B cell (primary cell): ENCODE measurements at regions not wholly inside any gene's neighbourhood (a gene's known extent, or its start where the extent isn't known, plus 50 kb on each side); places are given as distances from the start of the nearest gene placed in this dataset.

Experiments
- ATAC-seq: fragments of 200-7000 bp; cut with Tn5 transposase; one replicate; pipeline ENCODE4 v1.10.0; 2021; ENCODE audit warnings: low read depth, mild to moderate bottlenecking, moderate number of reproducible peaks, moderate library complexity
- CTCF ChIA-PET: fragments of 350-600 bp; sonication (Branson Sonifier 250); formaldehyde crosslinking; loops from one replicate; lab custom pipeline; 2021; ENCODE audit warnings: antibody characterized with exemption, inconsistent platforms; lab: Charles Lee
- POLR2A ChIA-PET: fragments of 350-600 bp; sonication (Branson Sonifier 250); formaldehyde crosslinking; loops from one replicate; lab custom pipeline; 2021; ENCODE audit warnings: antibody characterized with exemption; lab: Charles Lee
- DNase-seq: peaks from one replicate; pipeline ENCODE4 v3.0.0; 2013
- H2AFZ ChIP-seq: 2 replicates; pipeline ENCODE4 v1.6.1; 2012; ENCODE audit warnings: mild to moderate bottlenecking, low read depth, low read length; ENCODE audit not compliant: insufficient read depth, poor library complexity, severe bottlenecking
- H3K27ac ChIP-seq, 2 donors: 1 replicate in 1 of 2; 2 replicates in 1 of 2; pipeline ENCODE4 v1.5.1; 2012 to 2013; ENCODE audit warnings: low read length in 2 of 2, mild to moderate bottlenecking in 2 of 2, moderate library complexity in 1 of 2
- H3K27me3 ChIP-seq, 4 experiments: fragments of 200-600 bp in 1 of 4; sonication (generic) in 1 of 4; replicated peaks in 1 of 4; 1 replicate in 2 of 4; 2 replicates in 2 of 4; pipeline versions ENCODE4 v1.6.1 to v1.7.0; 2013 to 2016; ENCODE audit warnings: low read length in 3 of 4, mild to moderate bottlenecking in 2 of 4, mixed read lengths in 1 of 4, moderate library complexity in 1 of 4; ENCODE audit not compliant: insufficient read depth in 4 of 4, control insufficient read depth in 3 of 4; ENCODE audit errors: control extremely low read depth in 1 of 4
- H3K36me3 ChIP-seq, 2 experiments: replicated peaks in 1 of 2; 1 replicate in 1 of 2; 2 replicates in 1 of 2; pipeline versions ENCODE4 v1.6.1 to v1.7.1; 2013; ENCODE audit warnings: low read length in 1 of 2; ENCODE audit not compliant: insufficient read depth in 2 of 2, control insufficient read depth in 1 of 2; ENCODE audit errors: control extremely low read depth in 1 of 2, extremely low read depth in 1 of 2
- H3K4me1 ChIP-seq, 2 donors: fragments of 200-600 bp in 1 of 2; sonication (generic) in 1 of 2; 1 replicate in 1 of 2; 2 replicates in 1 of 2; pipeline versions ENCODE4 v1.5.1 to v1.6.1; 2013 to 2017; ENCODE audit warnings: low read length in 2 of 2; ENCODE audit not compliant: control insufficient read depth in 2 of 2, insufficient read depth in 2 of 2
- H3K4me2 ChIP-seq: replicated peaks from 2 replicates; pipeline ENCODE3; 2012; ENCODE audit warnings: mild to moderate bottlenecking, low read depth, low read length; ENCODE audit not compliant: poor library complexity, severe bottlenecking
- H3K4me3 ChIP-seq, 5 experiments: fragments of 200-600 bp in 1 of 5; sonication (generic) in 1 of 5; 1 replicate in 3 of 5; 2 replicates in 2 of 5; pipeline versions ENCODE4 v1.5.1 to v1.7.0; 2011 to 2016; ENCODE audit warnings: low read length in 4 of 5, mild to moderate bottlenecking in 4 of 5, low read depth in 2 of 5, control low read depth in 1 of 5, moderate library complexity in 1 of 5; ENCODE audit not compliant: insufficient read depth in 1 of 5; ENCODE audit errors: control extremely low read depth in 1 of 5, extremely low read depth in 1 of 5
- H3K79me2 ChIP-seq: fragments of 200-600 bp; sonication (generic); one replicate; pipeline ENCODE4 v1.6.0; 2016; ENCODE audit warnings: low read length; ENCODE audit not compliant: control insufficient read depth, insufficient read depth
- H3K9ac ChIP-seq: fragments of 200-600 bp; sonication (generic); 2 replicates; pipeline ENCODE4 v1.6.1; 2017; ENCODE audit warnings: mild to moderate bottlenecking, low read length, moderate library complexity
- H3K9me3 ChIP-seq, 3 donors: one replicate each; pipeline versions ENCODE4 v1.6.1 to v1.7.1; 2013; ENCODE audit warnings: low read length in 2 of 3; ENCODE audit not compliant: control insufficient read depth in 2 of 3, insufficient read depth in 1 of 3; ENCODE audit errors: control extremely low read depth in 1 of 3
- H4K20me1 ChIP-seq: 2 replicates; pipeline ENCODE4 v1.6.0; 2012; ENCODE audit warnings: mild to moderate bottlenecking, low read length; ENCODE audit not compliant: insufficient read depth, control insufficient read depth, poor library complexity, severe bottlenecking
- H3K27ac Mint-ChIP-seq: one replicate; pipeline ENCODE4 v1.8.0; 2021; ENCODE audit warnings: mixed read lengths
- H3K27me3 Mint-ChIP-seq: one replicate; pipeline ENCODE4 v1.8.0; 2021; ENCODE audit warnings: mixed read lengths
- H3K4me1 Mint-ChIP-seq: one replicate; pipeline ENCODE4 v1.8.0; 2021; ENCODE audit warnings: mixed read lengths
- H3K4me3 Mint-ChIP-seq: one replicate; pipeline ENCODE4 v1.8.0; 2021; ENCODE audit warnings: mixed read lengths
- H3K9me3 Mint-ChIP-seq: one replicate; pipeline ENCODE4 v1.8.0; 2022; ENCODE audit warnings: mixed read lengths; ENCODE audit not compliant: insufficient read depth
- EZH2 ChIP-seq: IDR thresholded peaks from 2 replicates; pipeline ENCODE4 v1.6.1; 2012; ENCODE audit warnings: borderline replicate concordance, low read depth, mild to moderate bottlenecking, moderate library complexity, low read length; ENCODE audit not compliant: insufficient read depth, poor library complexity, severe bottlenecking
- WGBS: methylation state at CpG from one replicate; pipeline ENCODE4 v1.1.5; 2013; ENCODE audit warnings: missing lambda C conversion rate; ENCODE audit not compliant: insufficient coverage; 5-methylcytosine and 5-hydroxymethylcytosine counted together
- intact Hi-C: fragments of 100-400 bp; cut with micrococcal nuclease; formaldehyde crosslinking; loops from one replicate; pipeline ENCODE4 v1.10.0; 2022
- TF ChIP-seq, protein P1 (sequence below): fragments of 200-600 bp; IDR thresholded peaks from one replicate; pipeline ENCODE4 v1.8.0; 2022; ENCODE audit warnings: antibody characterized with exemption, mild to moderate bottlenecking

DNA sequence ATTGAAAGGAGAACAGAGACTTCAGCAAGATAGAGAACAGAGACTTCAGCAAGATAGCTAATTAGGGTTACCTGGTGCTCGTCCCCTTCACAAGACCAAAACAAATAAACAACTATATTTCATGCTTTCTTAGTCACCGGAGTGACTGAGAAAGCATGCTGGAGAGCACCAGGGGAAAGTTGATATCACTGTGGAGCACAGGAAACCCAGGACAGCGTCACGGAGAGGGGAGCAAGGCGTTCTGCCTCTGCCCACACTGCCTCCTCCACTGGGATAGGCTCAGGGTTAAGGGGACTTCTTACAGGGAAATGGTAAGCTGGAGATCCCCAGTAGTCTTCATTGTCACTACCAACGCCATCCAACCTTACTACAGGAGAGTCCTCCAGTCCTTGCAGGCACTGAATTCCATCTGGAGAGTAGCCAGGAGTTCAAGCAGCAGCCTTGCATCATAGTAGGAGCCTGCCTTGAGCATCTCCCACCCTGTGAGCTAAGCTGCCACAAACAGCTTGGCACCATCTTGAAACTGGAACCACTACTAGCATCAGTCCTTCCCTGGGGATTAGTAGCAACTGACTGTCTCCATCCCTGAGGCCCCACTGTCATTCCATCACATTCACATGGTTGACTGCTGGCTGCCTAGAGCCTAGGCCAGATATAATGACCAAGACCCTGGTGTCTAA is 239.4 kb downstream of the PLPP3 start:
- no peak overlapping the region for H3K4me3 Mint-ChIP-seq
- H3K9me3 Mint-ChIP-seq, result no peaks in the 10 kb centered on the region
- peaks cover 0 to 15% (median 0%) of the 10 kb centered on the region in 3 donors for H3K9me3 ChIP-seq
- H3K27ac Mint-ChIP-seq, result no peak overlapping the region
- no peaks in the 10 kb centered on the region for H3K79me2 ChIP-seq
- intact Hi-C loops, result no loop called here
- H4K20me1 ChIP-seq, result no peaks in the 10 kb centered on the region
- no peak overlapping the region for H3K4me2 ChIP-seq
- H3K9ac ChIP-seq, result no peak overlapping the region
- DNase-seq (no peak), ATAC-seq (no peak)
- 76% methylated on average over 4 of the region's 6 CpGs for WGBS
- no peak overlapping the region for H3K4me3 ChIP-seq
- no peaks in the 10 kb centered on the region for H3K4me1 Mint-ChIP-seq
- peaks cover 0 to 9% (median 0%) of the 10 kb centered on the region in 4 experiments for H3K27me3 ChIP-seq
- no peaks in the 10 kb centered on the region for H3K36me3 ChIP-seq
- H2AFZ ChIP-seq, result no peak overlapping the region
- CTCF ChIA-PET, result no interaction called here
- H3K4me1 ChIP-seq, result no peaks in the 10 kb centered on the region
- H3K27me3 Mint-ChIP-seq, result peaks cover 19% of the 10 kb centered on the region
- TF ChIP-seq, protein P1, sequence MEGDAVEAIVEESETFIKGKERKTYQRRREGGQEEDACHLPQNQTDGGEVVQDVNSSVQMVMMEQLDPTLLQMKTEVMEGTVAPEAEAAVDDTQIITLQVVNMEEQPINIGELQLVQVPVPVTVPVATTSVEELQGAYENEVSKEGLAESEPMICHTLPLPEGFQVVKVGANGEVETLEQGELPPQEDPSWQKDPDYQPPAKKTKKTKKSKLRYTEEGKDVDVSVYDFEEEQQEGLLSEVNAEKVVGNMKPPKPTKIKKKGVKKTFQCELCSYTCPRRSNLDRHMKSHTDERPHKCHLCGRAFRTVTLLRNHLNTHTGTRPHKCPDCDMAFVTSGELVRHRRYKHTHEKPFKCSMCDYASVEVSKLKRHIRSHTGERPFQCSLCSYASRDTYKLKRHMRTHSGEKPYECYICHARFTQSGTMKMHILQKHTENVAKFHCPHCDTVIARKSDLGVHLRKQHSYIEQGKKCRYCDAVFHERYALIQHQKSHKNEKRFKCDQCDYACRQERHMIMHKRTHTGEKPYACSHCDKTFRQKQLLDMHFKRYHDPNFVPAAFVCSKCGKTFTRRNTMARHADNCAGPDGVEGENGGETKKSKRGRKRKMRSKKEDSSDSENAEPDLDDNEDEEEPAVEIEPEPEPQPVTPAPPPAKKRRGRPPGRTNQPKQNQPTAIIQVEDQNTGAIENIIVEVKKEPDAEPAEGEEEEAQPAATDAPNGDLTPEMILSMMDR, result no peak
- TF ChIP-seq EZH2, result no peak
- H3K27ac ChIP-seq, result no peak overlapping the region
- POLR2A ChIA-PET, result no interaction called here

DNA sequence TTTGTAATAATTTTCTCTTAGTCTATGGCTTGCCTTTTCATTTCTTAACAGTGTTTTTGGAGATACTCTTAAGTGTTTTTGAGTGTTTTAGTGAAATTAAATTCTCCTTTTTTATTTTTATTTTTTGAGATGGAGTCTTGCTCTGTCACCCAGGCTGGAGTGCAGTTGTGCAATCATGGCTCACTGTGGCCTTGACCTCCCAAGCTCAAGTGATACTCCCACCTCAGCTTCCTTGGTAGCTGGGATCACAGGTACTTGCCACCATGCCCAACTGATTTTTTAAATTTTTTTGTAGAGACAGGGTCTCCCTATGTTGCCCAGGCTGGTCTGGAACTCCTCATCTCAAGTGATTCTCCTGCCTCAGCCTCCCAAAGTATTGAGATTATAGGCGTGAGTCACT is 240.3 kb downstream of the PLPP3 start:
- H3K9ac ChIP-seq, result no peak overlapping the region
- intact Hi-C loops, result no loop called here

More for the DNA sequence above, 240.3 kb downstream of the PLPP3 start:
- Histone ChIP-seq H3K4me1 (no peaks in the 10 kb centered on the region), H3K36me3 (no peaks in the 10 kb centered on the region), H3K27ac (no peak overlapping the region), H3K4me3 (no peak overlapping the region), H3K4me2 (no peak overlapping the region), H3K9me3 (peaks cover 0 to 15% (median 0%) of the 10 kb centered on the region in 3 donors), H2AFZ (no peak overlapping the region), H3K27me3 (peaks cover 0 to 9% (median 0%) of the 10 kb centered on the region in 4 experiments), H4K20me1 (no peaks in the 10 kb centered on the region), H3K79me2 (no peaks in the 10 kb centered on the region)
- ATAC-seq (no peak), DNase-seq (no peak)
- Mint-ChIP-seq H3K27me3 (peaks cover 19% of the 10 kb centered on the region), H3K4me1 (no peaks in the 10 kb centered on the region), H3K4me3 (no peak overlapping the region), H3K27ac (no peak overlapping the region), H3K9me3 (no peaks in the 10 kb centered on the region)
- ChIA-PET CTCF (no interaction called here), POLR2A (no interaction called here)
- no CpG with 5 or more reads among the region's 1 CpG for WGBS
- no peak for TF ChIP-seq EZH2
- TF ChIP-seq, protein P1, result no peak
